NAMALWA (cell line): ENCODE measurements at regions not wholly inside any gene's neighbourhood (a gene's known extent, or its start where the extent isn't known, plus 50 kb on each side); places are given as distances from the start of the nearest gene placed in this dataset.

ENCODE experiments used
- DNase-seq: peaks from one replicate; pipeline ENCODE4 v3.0.0-alpha.2; 2015; ENCODE audit warnings: low spot score

DNA sequence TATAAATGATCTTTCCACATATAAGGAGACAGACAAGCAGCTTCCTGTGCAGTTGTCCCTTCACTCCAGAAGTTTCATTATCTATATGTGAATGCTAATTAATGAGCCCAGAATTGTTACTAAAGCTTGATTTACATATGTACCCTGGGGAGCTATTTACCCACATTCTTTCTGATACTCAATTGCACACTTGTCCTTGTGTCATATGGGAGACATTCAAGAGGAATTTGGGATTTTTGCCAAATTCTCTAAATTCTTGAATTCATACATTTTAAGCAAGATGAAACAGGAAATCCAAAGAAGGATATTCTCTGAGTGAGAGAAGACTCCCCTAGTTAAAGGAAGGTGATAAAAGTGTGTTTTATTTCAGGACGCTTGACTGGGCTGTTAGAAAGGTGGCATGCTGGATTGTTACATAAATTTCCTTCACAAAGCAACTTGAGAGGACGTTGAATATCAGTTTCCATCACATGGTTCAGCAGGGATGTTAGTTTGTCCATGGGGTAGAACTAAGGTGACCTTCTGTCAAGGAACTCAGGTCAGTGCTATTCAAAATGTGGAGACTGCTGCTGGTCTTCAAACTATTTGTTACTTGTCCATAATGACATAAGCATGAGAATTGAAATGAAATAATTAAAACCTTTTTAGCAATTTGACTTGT lies 368.2 kb downstream of the IRS1 start:
- no peak for DNase-seq

GRCh38 chr2:226429476-226429875 lies 370.1 kb downstream of the IRS1 start:
- DNase-seq, result no peak

- no peak for DNase-seq
Observed at GRCh38 chr2:226427538-226428307, 371.9 kb downstream of the IRS1 start.

- DNase-seq, result no peak
Observed at GRCh38 chr2:226426292-226426736, 373.3 kb downstream of the IRS1 start.

DNA sequence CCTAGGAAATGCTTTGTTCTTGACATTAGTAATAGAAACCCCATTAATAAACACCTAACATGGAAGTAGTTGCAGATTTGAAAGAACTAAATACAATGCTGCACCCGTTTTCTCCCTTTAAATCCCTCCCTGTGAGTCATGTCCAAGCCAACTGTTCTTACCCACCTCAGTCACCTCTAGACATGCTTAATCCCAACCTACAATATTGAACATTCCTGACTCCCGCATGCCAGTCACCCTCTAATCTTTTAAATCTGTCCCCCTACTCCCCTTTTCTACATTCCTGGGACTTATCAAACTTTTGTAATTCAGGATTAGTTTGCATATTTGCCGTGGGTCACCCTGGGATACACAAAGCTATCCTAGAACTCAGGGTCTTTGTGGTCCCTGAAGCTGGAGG lies 374.6 kb downstream of the IRS1 start:
- no peak for DNase-seq

GRCh38 chr2:226423498-226423960 lies 376.1 kb downstream of the IRS1 start:
- peak; percentile 31 for DNase-seq

GRCh38 chr2:226420646-226421045 lies 379.0 kb downstream of the IRS1 start:
- DNase-seq, result no peak

- no peak for DNase-seq
Observed at GRCh38 chr2:226418521-226418920, 381.1 kb downstream of the IRS1 start.

- no peak for DNase-seq
Observed at GRCh38 chr2:226414335-226414734, 385.3 kb downstream of the IRS1 start.

- no peak for DNase-seq
Observed at GRCh38 chr2:226413498-226414130, 386.0 kb downstream of the IRS1 start.

GRCh38 chr2:226411727-226412360 lies 387.8 kb downstream of the IRS1 start:
- no peak for DNase-seq

DNA sequence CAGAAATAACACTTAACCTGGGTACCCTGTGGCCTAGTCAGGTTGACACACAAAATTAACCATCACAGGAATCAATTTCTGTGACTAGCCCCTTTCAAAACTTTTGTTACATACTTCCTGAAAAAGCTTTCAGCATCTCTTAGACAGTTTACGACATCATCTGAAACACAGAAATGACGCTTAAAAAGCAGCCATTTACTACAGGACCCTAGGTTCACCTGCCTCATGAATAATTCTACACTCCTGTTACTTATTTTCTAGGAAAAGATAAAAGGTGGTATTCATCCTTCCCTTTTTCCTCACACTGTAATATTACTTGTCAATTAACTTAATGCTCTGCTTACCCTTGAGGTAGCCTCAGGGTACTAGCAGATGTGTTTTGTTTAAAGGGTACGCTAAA lies 388.4 kb downstream of the IRS1 start:
- DNase-seq, result no peak

DNA sequence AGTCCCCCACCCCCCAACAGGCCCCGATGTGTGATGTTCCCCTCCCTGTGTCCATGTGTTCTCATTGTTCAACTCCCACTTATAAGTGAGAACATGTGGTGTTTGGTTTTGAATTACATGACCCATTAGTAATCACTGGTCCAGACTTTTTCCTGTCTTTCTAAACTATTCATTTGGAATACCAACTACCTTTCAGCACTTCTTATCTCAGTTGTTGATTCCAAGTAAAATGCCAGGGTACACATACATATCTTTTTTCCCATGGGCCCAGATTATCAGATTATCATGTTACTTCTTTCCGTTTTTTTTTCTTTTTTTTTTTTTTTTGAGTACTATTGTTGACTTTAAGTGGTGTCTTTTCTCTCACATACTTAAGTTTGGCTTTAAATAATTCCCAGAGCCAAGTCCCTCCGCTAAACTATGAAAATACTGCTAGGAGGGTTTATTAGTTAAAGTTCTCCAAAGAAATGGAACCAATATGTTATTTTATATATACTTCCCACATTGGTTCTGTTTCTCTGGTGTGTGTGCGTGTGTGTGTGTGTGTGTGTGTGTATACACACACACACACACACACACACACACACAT lies 389.3 kb downstream of the IRS1 start:
- DNase-seq, result no peak

DNA sequence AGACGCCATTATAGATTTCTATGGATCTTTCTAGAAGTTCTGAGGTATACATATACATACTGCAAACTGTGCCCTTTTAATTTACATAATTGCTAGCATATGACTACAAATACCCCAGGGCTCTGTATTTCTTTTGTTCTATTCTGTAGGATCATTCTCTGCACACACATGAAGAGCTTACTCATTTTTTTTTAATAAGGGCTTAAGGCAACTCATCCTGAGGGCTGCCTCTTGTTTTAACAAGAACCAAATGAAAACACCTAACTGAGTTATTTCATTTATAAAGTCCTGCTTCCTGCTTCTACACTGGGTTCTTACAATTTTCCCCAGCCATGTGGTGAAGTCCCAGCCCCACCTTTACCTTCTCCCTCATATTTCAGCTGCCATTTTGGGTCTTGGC lies 390.5 kb downstream of the IRS1 start:
- no peak for DNase-seq

- DNase-seq, result no peak
Observed at GRCh38 chr2:226408141-226408540, 391.5 kb downstream of the IRS1 start.

GRCh38 chr2:226407135-226407534 lies 392.5 kb downstream of the IRS1 start:
- no peak for DNase-seq

- DNase-seq, result no peak
Observed at GRCh38 chr2:226405465-226405864, 394.2 kb downstream of the IRS1 start.

GRCh38 chr2:226403369-226403768 lies 396.3 kb downstream of the IRS1 start:
- no peak for DNase-seq

- DNase-seq, result no peak
Observed at GRCh38 chr2:226399006-226399405, 400.6 kb downstream of the IRS1 start.

DNA sequence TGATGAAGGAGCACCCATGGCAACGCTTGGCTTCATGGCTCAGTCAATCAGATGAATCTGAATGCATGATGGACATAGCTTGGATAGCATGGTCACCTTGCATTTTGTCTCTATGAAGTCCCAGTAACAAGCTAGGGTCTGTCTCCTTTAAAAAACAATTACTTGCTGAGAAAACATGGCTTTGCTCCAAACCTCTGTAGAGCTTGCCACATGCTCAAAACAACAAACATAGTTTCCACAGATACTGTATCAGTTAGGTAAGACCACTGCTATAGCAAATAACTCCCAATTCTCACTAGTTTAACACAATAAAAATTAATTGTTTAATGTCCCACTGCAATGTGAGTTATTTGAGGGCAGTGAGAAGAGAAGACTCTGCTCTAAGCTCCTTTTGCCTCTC lies 401.0 kb downstream of the IRS1 start:
- DNase-seq, result no peak

GRCh38 chr2:226396541-226396940 lies 403.1 kb downstream of the IRS1 start:
- no peak for DNase-seq

DNA sequence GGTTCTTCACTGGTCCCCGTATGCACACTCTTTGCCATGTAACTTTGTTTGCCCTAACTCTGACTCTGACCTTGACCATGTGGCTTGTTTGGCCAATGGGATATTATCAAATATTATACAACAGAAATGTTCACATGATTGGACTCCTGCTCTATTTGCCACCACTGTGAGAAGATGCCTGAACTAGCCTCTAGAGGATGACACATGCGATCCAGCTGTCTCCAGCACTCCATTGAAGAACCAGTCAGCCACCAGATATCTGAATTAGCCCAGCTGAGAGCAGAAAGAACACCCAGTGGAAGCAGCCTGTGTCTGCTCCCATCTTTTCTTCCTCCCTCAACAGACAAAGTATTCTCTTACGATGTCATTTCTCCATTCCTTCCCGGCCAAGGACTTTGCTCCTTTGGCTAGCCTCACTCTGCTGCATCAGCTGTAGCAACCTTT lies 412.1 kb downstream of the IRS1 start:
- no peak for DNase-seq
